NT2/D1 (cell line): ENCODE measurements at regions not wholly inside any gene's neighbourhood (a gene's known extent, or its start where the extent isn't known, plus 50 kb on each side); places are given as distances from the start of the nearest gene placed in this dataset.

Source experiments
- DNase-seq: peaks from one replicate; pipeline ENCODE4 v3.0.0-alpha.2; 2011; ENCODE audit warnings: low read depth, low spot score
- H3K27me3 ChIP-seq: 2 replicates; pipeline ENCODE4 v1.6.0; 2011; ENCODE audit warnings: mild to moderate bottlenecking; ENCODE audit not compliant: insufficient read length, insufficient read depth
- H3K36me3 ChIP-seq: 2 replicates; pipeline ENCODE4 v1.6.1; 2011; ENCODE audit warnings: mild to moderate bottlenecking, low read length, mixed read lengths; ENCODE audit not compliant: insufficient read depth, insufficient read length
- H3K4me1 ChIP-seq: 2 replicates; pipeline ENCODE4 v1.5.1; 2011; ENCODE audit not compliant: insufficient read depth, insufficient read length
- H3K4me3 ChIP-seq: 2 replicates; pipeline ENCODE4 v1.5.1; 2011; ENCODE audit warnings: low read depth; ENCODE audit not compliant: insufficient read length
- H3K9ac ChIP-seq: 2 replicates; pipeline ENCODE4 v1.6.0; 2011; ENCODE audit warnings: low read depth; ENCODE audit not compliant: insufficient read length
- H3K9me3 ChIP-seq: 2 replicates; pipeline ENCODE4 v1.5.1; 2011; ENCODE audit warnings: mild to moderate bottlenecking, low read length; ENCODE audit not compliant: insufficient read depth
- SUZ12 ChIP-seq: IDR thresholded peaks from 2 replicates; pipeline ENCODE4 v1.6.1; 2011; ENCODE audit not compliant: insufficient read length, insufficient read depth; ENCODE audit errors: extremely low read depth
- YY1 ChIP-seq: IDR thresholded peaks from 2 replicates; pipeline ENCODE4 v1.6.1; 2011; ENCODE audit not compliant: insufficient read length, insufficient read depth
- ZNF274 ChIP-seq: IDR thresholded peaks from 2 replicates; pipeline ENCODE4 v1.6.1; 2011; ENCODE audit warnings: mild to moderate bottlenecking, low read depth, low read length

GRCh38 chr6:23414051-23414445, 712.0 kb upstream of the NRSN1 start:
- no peak overlapping the region for H3K4me3 ChIP-seq
- no peaks in the 10 kb centered on the region for H3K27me3 ChIP-seq
- no peak overlapping the region for H3K9ac ChIP-seq
- no peak for DNase-seq
- TF ChIP-seq YY1, result no peak
- no peak for TF ChIP-seq SUZ12
- no peak for TF ChIP-seq ZNF274
- no peaks in the 10 kb centered on the region for H3K4me1 ChIP-seq
- H3K36me3 ChIP-seq, result no peaks in the 10 kb centered on the region
- H3K9me3 ChIP-seq, result no peaks in the 10 kb centered on the region

GRCh38 chr6:23414922-23415321, 711.1 kb upstream of the NRSN1 start:
- no peaks in the 10 kb centered on the region for H3K27me3 ChIP-seq
- H3K4me3 ChIP-seq, result no peak overlapping the region
- no peaks in the 10 kb centered on the region for H3K4me1 ChIP-seq
- TF ChIP-seq ZNF274, result no peak
- no peak for TF ChIP-seq YY1
- no peak for TF ChIP-seq SUZ12
- H3K9ac ChIP-seq, result no peak overlapping the region
- no peaks in the 10 kb centered on the region for H3K36me3 ChIP-seq
- no peaks in the 10 kb centered on the region for H3K9me3 ChIP-seq
- no peak for DNase-seq

- no peaks in the 10 kb centered on the region for H3K4me1 ChIP-seq
- H3K36me3 ChIP-seq, result no peaks in the 10 kb centered on the region
- H3K9me3 ChIP-seq, result no peaks in the 10 kb centered on the region
- H3K27me3 ChIP-seq, result no peaks in the 10 kb centered on the region
- no peak for DNase-seq
- no peak overlapping the region for H3K4me3 ChIP-seq
- no peak for TF ChIP-seq ZNF274
- TF ChIP-seq SUZ12, result no peak
- no peak for TF ChIP-seq YY1
- no peak overlapping the region for H3K9ac ChIP-seq
These were observed 710.1 kb upstream of the NRSN1 start for GRCh38 chr6:23415819-23416427.

GRCh38 chr6:23417133-23417532, 708.9 kb upstream of the NRSN1 start:
- no peaks in the 10 kb centered on the region for H3K36me3 ChIP-seq
- no peak overlapping the region for H3K4me3 ChIP-seq
- H3K4me1 ChIP-seq, result no peaks in the 10 kb centered on the region
- H3K9me3 ChIP-seq, result no peaks in the 10 kb centered on the region
- no peak for DNase-seq
- H3K9ac ChIP-seq, result no peak overlapping the region
- H3K27me3 ChIP-seq, result no peaks in the 10 kb centered on the region
- TF ChIP-seq YY1 (no peak), ZNF274 (no peak), SUZ12 (no peak)

- H3K36me3 ChIP-seq, result no peaks in the 10 kb centered on the region
- DNase-seq, result no peak
- H3K4me3 ChIP-seq, result no peak overlapping the region
- H3K27me3 ChIP-seq, result no peaks in the 10 kb centered on the region
- no peaks in the 10 kb centered on the region for H3K4me1 ChIP-seq
- H3K9ac ChIP-seq, result no peak overlapping the region
- no peak for TF ChIP-seq YY1
- TF ChIP-seq SUZ12, result no peak
- no peak for TF ChIP-seq ZNF274
- no peaks in the 10 kb centered on the region for H3K9me3 ChIP-seq
These were observed 707.9 kb upstream of the NRSN1 start for GRCh38 chr6:23418095-23418494.

- H3K27me3 ChIP-seq, result no peaks in the 10 kb centered on the region
- H3K9ac ChIP-seq, result no peak overlapping the region
- no peak for TF ChIP-seq SUZ12
- no peak for TF ChIP-seq YY1
- no peak for TF ChIP-seq ZNF274
- H3K36me3 ChIP-seq, result no peaks in the 10 kb centered on the region
- no peaks in the 10 kb centered on the region for H3K4me1 ChIP-seq
- no peak for DNase-seq
- no peak overlapping the region for H3K4me3 ChIP-seq
- H3K9me3 ChIP-seq, result no peaks in the 10 kb centered on the region
These were observed 707.0 kb upstream of the NRSN1 start for GRCh38 chr6:23419046-23419445.

GRCh38 chr6:23420659-23421350, 705.2 kb upstream of the NRSN1 start:
- H3K9ac ChIP-seq, result no peak overlapping the region
- H3K9me3 ChIP-seq, result no peaks in the 10 kb centered on the region
- no peak for TF ChIP-seq ZNF274
- no peak for TF ChIP-seq SUZ12
- no peak for TF ChIP-seq YY1
- no peaks in the 10 kb centered on the region for H3K4me1 ChIP-seq
- H3K27me3 ChIP-seq, result no peaks in the 10 kb centered on the region
- no peak overlapping the region for H3K4me3 ChIP-seq
- no peak for DNase-seq
- H3K36me3 ChIP-seq, result no peaks in the 10 kb centered on the region
